T-helper 2 cell treated with Interferon-gamma antibody and Interleukin-4, amounts not matched to agents 5 μg/mL and 100 μg/mL, for 36 hours (primary cell): ENCODE measurements at regions not wholly inside any gene's neighbourhood (a gene's known extent, or its start where the extent isn't known, plus 50 kb on each side); places are given as distances from the start of the nearest gene placed in this dataset.
"Not testable (repeated sequence)": the region's sequence is repeated elsewhere in the genome, so short reads cannot be mapped to it uniquely, and the experiment has no call there.

Source experiments
- DNase-seq: peaks from one replicate; pipeline ENCODE4 v3.0.0; 2021; ENCODE audit warnings: low spot score
- H3K27ac Mint-ChIP-seq: one replicate; pipeline ENCODE4 v1.8.0; 2021; ENCODE audit warnings: mild to moderate bottlenecking, mixed read lengths
- H3K27me3 Mint-ChIP-seq: one replicate; pipeline ENCODE4 v1.8.0; 2021; ENCODE audit warnings: low read depth, mixed read lengths
- H3K36me3 Mint-ChIP-seq: one replicate; pipeline ENCODE4 v1.8.0; 2021; ENCODE audit warnings: low read depth, mixed read lengths
- H3K4me1 Mint-ChIP-seq: one replicate; pipeline ENCODE4 v1.8.0; 2021; ENCODE audit warnings: low read depth, mixed read lengths
- H3K4me3 Mint-ChIP-seq: one replicate; pipeline ENCODE4 v1.8.0; 2022; ENCODE audit warnings: mild to moderate bottlenecking, moderate library complexity, mixed read lengths
- H3K9me3 Mint-ChIP-seq: one replicate; pipeline ENCODE4 v1.8.0; 2021; ENCODE audit warnings: mixed read lengths

DNA sequence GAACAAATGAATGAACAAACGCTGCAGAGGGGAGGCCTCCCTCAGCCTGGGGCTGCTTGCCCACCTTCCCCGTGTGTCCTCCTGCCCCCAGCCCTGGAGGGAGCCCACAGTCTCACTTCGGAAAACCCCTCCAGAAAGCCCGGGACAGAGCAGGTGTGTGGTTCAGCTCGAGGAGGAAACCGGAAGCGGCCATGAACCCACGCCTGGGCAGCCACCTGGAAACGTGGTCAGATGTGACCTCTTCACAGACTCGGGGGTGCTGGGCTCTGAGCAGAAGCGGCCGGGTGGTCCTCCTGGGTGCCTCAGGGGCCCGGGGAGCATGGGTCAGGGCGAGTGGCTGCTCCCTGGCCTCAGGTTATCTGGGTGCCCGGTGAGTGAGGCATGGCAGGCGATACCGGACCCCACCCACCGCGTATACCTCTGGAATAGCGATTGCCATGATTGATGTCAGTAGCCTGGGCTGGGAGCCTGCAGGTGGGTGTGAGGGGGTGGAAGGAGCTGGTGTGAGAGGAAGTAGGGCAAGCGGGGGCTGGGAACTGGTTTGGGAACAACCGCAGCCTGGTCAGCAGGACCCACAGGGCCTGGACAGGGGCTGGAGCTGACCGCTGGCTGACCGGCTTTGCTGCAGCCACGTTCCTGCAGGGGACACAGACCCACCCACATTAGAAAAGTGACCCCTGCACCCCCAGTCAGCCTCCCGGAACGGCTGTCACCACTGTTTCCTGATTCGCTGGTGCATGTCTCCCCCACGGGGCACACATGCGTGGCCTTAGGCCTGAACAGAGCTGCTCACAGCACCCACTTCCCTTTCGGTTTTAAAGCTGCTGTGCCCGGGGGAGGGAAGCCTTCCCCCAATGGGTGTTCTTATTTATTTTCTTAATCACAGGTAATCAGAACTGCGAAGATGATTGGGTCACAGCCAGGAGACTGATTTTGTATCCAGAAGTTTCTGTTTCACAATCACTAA is 5465.1 kb upstream of the TPTE start:
- H3K4me3 Mint-ChIP-seq, DNase-seq, H3K36me3 Mint-ChIP-seq, H3K4me1 Mint-ChIP-seq, H3K27me3 Mint-ChIP-seq, H3K27ac Mint-ChIP-seq, H3K9me3 Mint-ChIP-seq: not testable (repeated sequence)

DNA sequence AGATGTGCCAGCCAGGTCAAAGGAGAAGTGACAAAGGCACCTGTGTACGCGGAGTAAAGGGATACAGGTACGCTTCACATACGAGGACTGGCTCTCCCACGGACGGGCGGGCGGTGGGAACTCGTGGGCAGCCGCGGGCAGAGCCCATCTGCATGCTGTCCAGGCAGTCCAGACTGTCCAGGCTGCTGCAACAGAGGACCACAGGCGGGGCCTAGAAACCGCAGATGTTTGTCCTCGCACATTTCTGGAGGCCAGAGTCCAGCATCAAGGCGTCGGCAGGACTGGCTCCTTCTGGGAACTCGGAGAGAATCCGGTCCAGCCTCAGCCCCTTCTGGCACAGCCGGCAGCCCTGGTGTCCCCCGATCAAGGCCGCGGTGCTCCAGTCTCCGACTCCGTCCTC is 5464.3 kb upstream of the TPTE start:
- H3K36me3 Mint-ChIP-seq, H3K27me3 Mint-ChIP-seq, H3K4me1 Mint-ChIP-seq, H3K4me3 Mint-ChIP-seq, DNase-seq, H3K9me3 Mint-ChIP-seq, H3K27ac Mint-ChIP-seq: not testable (repeated sequence)

DNA sequence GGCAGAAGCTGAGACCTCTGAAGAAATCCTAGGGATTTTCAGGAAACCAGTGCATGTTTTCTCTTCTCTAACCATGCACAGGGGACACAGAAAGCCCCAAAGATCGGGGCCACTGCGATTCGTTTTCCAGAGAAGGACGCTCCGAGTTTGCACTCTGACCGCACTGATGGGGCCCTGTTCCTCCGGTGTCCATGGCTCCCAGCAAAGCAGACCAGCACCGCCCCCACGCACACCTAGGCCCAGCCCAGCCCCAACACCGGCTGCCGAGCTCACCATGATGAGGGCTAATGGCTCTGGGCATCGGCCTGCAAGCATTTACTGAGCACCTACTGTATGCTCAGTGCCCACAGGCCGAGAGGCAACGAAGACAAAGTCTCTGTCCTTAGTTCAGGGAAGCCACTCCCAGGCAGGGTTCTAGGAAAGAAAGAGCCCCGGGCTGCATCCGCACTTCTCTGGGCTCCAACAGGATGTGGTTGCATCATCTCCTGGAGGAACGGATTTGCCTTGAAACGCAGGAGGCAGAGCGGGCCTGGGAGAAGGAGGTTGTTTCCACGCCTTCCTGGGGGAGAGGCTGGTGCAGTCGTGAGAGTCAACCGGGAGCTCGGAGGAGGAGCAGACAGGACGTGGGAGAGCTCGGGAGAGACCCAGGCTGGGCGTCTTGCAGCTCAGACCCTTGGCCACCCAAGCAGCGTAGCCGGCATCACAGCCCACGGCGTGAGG is 5460.9 kb upstream of the TPTE start:
- not testable (repeated sequence) for H3K4me3 Mint-ChIP-seq, H3K36me3 Mint-ChIP-seq, H3K9me3 Mint-ChIP-seq, DNase-seq, H3K4me1 Mint-ChIP-seq, H3K27me3 Mint-ChIP-seq, H3K27ac Mint-ChIP-seq

DNA sequence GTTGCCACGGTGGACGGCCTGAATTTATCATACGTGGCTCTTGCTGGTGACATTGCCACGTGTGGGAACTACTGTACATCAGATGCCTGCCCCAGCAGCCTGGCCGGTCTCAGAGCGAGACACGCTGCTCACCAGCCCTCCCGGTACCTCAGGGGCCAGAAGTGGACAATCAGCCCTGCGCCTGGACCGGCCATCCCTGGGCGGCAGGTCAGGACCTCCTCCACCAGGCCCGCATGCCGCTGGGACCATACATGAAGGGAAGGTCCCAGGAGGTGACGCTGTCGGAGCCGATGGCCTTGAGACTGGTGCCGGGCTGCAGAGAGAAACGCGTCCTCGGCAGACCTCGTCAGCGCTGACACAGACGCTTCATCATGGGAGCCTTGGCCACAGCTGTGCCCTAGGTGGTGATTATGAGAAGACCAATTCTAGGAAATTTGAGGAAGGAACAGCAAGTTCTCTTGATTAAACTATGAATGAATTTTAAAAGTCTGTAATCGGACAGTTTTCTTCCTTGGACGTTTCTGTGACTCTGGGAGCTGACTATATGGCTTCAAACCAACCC is 5456.7 kb upstream of the TPTE start:
- not testable (repeated sequence) for H3K27ac Mint-ChIP-seq, H3K36me3 Mint-ChIP-seq, H3K4me1 Mint-ChIP-seq, H3K27me3 Mint-ChIP-seq, H3K9me3 Mint-ChIP-seq, H3K4me3 Mint-ChIP-seq, DNase-seq

DNA sequence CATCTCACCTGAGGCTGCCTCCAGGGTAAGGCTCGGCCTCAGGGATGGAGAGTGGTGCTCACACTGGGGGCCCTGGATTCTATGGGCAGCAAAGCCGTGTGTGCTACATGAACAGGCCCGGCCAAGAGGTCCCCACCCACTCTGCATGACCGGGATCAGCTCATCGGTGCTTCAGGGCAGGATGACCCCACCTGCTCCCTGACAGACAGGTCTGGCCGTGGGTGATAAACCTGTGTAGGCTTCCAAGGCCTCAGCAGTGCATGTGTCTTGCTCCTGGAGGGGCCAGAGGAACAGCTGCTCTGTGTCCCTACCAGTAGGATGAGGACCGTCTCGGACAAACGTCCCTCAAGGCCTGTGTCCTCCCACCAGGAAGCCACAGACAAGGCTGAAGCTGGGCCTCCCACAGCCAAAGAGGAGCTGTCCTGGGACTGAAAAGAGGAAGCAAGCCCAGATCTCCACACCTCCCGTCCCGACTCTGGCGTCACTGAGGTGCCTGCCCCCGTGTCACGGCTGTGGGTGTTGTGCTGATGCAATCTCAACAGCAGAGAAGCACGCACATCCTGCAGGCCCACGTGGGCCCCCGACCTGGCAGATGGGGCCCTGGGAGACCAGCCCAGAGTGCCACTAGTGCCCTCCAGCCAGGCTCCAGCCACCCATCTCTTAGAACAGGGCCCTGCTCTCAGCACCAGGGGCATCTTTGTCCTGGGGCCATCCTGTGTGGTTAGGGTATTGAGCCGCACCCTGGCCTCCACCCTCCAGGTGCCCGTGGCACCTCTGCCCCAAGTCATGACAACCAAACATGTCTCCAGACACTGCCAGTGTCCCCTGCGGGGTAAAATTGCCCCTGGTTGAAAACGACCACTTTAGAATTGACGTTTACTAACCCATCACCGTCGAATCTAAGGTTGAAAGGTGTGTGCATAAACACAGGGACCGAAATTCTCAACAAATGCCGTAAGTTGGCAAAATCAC is 5455.9 kb upstream of the TPTE start:
- H3K27ac Mint-ChIP-seq = peak overlapping the region; percentile 41
- DNase-seq = peak; percentile 79

DNA sequence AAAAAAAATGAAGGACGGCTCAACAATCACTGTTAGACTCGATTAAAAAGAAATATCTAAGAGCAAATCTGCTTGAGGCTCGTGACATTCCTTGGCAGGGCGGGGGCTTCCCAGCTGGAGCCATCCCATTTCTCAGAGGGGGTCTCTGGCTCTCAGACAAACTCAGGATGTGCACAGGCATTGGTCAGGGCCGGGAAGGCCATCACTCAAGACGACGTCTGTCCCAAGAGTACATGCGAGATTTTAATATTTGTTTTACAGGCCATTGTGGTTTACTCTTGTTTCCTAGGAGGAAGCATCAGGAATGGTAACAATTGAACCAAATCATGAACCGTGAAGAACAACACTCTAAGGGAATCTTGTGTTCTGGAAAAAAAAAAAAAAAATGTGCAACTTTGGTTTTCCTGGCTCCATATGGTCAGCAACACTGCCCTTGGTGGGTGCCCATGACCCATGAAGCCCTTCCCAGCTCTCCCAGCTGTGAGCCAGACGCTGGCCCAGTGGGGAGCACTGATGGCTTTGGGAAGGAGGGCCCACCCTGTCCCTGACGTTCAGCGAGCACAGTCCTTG is 5454.6 kb upstream of the TPTE start:
- H3K36me3 Mint-ChIP-seq, DNase-seq, H3K27ac Mint-ChIP-seq, H3K27me3 Mint-ChIP-seq, H3K4me1 Mint-ChIP-seq, H3K9me3 Mint-ChIP-seq, H3K4me3 Mint-ChIP-seq: not testable (repeated sequence)

More for the DNA sequence above, 5455.9 kb upstream of the TPTE start:
- not testable (repeated sequence) for H3K4me1 Mint-ChIP-seq, H3K27me3 Mint-ChIP-seq, H3K36me3 Mint-ChIP-seq, H3K4me3 Mint-ChIP-seq, H3K9me3 Mint-ChIP-seq

DNA sequence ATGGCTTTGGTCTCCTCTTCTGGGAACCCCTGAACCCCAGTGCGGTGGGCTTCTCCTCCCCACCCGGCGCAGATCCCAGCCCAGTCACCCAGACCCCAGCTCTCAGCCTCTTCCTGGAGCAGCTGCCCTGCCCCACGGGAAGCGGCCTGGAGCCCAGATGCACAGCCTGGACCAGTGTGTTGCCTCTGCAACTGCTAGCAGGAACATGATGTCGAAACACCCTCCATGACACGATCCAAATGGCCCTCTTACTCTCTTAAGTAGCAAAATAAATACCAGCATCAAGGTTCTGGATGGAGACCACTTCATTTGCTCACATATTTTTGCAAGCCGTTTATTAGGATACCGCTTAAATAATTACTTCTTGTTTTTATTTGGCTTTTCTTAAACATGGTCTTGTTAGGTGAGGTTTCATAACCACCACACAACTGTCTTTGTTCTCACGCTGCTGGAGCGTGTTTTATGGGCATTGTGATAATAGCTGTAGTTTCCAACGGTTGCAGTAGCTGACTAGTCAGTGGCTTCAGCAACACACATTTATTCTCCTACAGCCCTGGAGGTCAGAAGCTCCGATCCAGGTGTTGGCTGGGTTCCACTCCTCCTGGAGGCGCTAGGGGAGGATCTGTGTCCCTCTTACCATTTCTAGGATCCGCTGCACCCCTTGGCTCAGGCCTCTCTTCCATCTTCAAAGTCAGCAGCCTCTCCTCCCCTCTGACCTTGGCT is 5453.9 kb upstream of the TPTE start:
- H3K27ac Mint-ChIP-seq, H3K4me3 Mint-ChIP-seq, H3K27me3 Mint-ChIP-seq, H3K9me3 Mint-ChIP-seq, DNase-seq, H3K4me1 Mint-ChIP-seq, H3K36me3 Mint-ChIP-seq: not testable (repeated sequence)

DNA sequence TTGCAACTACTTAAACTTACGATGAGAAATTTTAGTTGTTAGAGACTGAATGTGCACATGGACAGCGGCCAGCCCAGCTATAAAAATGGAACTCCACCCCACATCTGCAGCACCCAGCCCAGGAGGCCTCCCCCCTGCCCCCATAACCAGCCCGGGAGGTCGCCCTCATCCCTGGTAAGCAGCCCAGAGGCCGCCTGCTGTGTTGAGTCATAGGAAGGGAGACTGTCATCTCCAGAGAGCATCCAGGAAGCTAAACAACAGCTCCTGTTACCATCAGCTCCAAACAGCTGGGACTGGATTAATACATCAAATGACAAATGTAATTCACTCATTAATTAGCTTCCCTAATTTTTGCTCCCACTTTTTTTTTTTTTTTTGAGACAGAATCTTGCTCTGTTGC is 5452.7 kb upstream of the TPTE start:
- H3K27me3 Mint-ChIP-seq, DNase-seq, H3K27ac Mint-ChIP-seq, H3K9me3 Mint-ChIP-seq, H3K4me1 Mint-ChIP-seq, H3K36me3 Mint-ChIP-seq, H3K4me3 Mint-ChIP-seq: not testable (repeated sequence)

DNA sequence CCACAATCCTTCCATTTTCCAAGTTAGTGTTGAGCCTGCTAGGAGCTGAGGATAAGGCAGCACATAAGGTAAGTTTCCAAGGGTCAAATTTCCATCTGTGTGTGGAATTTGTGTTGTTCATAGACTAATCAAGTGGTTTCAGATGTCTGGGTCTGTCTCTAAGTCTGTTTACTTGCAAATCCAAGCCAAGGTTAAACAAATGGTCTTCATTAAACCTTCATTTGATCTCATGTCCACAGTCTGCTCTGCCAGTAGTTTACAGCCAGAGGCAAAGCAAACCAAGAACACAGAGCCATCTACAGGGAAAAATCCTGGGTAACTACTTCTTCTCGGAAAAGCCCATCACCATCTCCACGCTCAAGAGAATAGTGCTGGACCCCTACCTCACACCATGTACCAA is 5450.2 kb upstream of the TPTE start:
- not testable (repeated sequence) for H3K4me3 Mint-ChIP-seq, H3K27me3 Mint-ChIP-seq, H3K9me3 Mint-ChIP-seq, H3K27ac Mint-ChIP-seq, DNase-seq, H3K4me1 Mint-ChIP-seq, H3K36me3 Mint-ChIP-seq

DNA sequence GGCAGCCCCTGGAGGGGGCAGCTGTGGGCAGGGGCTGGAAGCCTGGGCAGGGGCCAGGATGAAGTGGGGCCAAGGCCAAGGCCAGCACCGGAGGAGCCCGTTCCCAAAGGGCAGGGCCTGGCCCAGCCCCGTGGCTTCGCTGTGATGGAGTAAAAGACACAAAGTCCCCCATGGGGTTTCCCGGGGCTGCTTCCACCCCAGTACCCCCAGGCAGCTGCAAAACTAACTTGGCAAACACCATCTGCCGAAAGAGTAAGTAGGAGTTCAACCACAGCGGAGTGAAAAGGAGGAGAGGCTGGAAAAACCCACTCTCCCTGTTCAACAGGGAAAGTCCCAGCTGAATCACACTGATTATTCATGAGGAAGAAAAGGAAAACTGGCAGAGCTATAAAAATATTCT is 5444.5 kb upstream of the TPTE start:
- H3K9me3 Mint-ChIP-seq, H3K4me1 Mint-ChIP-seq, H3K4me3 Mint-ChIP-seq, H3K27me3 Mint-ChIP-seq, H3K36me3 Mint-ChIP-seq, H3K27ac Mint-ChIP-seq, DNase-seq: not testable (repeated sequence)

DNA sequence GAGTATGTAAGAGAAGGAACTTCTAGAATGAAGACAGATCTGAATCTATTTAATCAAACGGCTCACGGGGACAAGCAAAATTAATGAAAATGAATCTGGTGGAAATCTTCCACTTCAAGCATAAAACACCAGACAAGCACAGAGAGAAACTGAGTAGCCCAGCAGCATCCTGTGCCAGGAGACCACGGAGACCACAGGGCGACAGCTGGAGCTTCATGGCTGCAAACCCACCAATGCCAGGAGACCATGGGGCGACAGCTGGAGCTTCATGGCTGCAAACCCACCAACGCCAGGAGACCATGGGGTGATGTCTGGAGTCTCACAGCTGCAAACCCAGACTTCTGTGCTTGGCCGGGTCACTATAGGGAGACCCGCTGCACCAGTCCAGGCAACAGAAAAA is 5442.0 kb upstream of the TPTE start:
- not testable (repeated sequence) for DNase-seq, H3K4me3 Mint-ChIP-seq, H3K9me3 Mint-ChIP-seq, H3K27me3 Mint-ChIP-seq, H3K4me1 Mint-ChIP-seq, H3K27ac Mint-ChIP-seq, H3K36me3 Mint-ChIP-seq

DNA sequence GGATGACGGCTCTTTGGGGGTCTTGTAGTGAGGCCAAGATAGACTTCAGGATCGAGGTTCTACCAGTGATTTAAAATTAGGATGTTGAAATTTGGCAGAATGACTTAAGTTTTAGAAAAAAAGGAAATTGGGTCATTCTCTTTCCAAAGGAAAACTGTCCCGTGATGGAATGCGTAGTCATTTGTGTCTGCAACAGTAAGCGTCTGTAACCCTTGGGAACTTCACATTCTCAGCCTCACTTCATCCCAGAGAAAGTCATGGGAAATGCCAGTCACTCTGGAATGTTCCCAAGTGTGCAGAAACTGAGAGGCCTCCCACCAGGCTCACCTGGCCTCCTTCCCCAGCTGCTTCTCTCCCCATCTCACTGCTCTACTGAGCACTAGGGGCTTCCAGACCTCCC is 5441.4 kb upstream of the TPTE start:
- not testable (repeated sequence) for H3K9me3 Mint-ChIP-seq, H3K4me1 Mint-ChIP-seq, H3K27me3 Mint-ChIP-seq, DNase-seq, H3K4me3 Mint-ChIP-seq, H3K36me3 Mint-ChIP-seq, H3K27ac Mint-ChIP-seq

DNA sequence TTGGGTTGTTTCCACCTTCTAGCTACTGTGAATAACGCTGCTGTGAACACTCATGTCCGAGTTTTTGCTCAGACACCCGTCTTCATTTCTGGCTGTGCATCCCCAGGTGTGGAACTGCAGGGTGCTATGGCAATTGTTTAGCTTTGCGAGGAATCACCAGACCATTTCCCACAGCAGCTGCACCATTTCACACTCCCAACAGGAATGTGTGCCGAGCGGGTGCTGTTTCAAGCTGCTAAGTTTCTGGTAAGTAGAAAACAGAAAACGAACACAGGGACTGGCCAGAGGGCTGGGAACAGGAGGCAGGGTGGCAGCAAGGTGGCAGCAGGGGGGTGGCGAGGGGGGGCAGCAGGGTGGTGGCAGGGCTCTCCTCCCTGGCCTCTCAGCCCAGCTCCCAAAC is 5437.1 kb upstream of the TPTE start:
- not testable (repeated sequence) for DNase-seq, H3K4me3 Mint-ChIP-seq, H3K4me1 Mint-ChIP-seq, H3K27me3 Mint-ChIP-seq, H3K27ac Mint-ChIP-seq, H3K36me3 Mint-ChIP-seq, H3K9me3 Mint-ChIP-seq
